Left ventricle myocardium inferior (tissue), 1 donor: ENCODE measurements at regions not wholly inside any gene's neighbourhood (a gene's known extent, or its start where the extent isn't known, plus 50 kb on each side); places are given as distances from the start of the nearest gene placed in this dataset.

ENCODE experiments used
- DNase-seq: peaks from one replicate; pipeline ENCODE4 v3.0.0-alpha.2; 2020
- H3K27ac ChIP-seq: fragments of 200-600 bp; replicated peaks from 2 replicates; pipeline ENCODE4 v1.8.0; 2021
- H3K27me3 ChIP-seq: fragments of 200-600 bp; 2 replicates; pipeline ENCODE4 v1.8.0; 2021; ENCODE audit warnings: low read depth
- H3K36me3 ChIP-seq: fragments of 200-600 bp; 2 replicates; pipeline ENCODE4 v1.8.0; 2021
- H3K4me1 ChIP-seq: fragments of 200-600 bp; 2 replicates; pipeline ENCODE4 v1.8.0; 2021
- H3K4me3 ChIP-seq: fragments of 200-600 bp; 2 replicates; pipeline ENCODE4 v1.8.0; 2021; ENCODE audit warnings: mild to moderate bottlenecking, moderate library complexity
- H3K9me3 ChIP-seq: fragments of 200-600 bp; replicated peaks from 2 replicates; pipeline ENCODE4 v1.8.0; 2021
- intact Hi-C: fragments of 100-400 bp; cut with micrococcal nuclease; formaldehyde crosslinking; loops from one replicate; pipeline ENCODE4 v1.11.0; 2022
- TF ChIP-seq, protein P1 (sequence below): fragments of 200-600 bp; IDR thresholded peaks from 2 replicates; pipeline ENCODE4 v1.8.0; 2021; ENCODE audit warnings: antibody characterized with exemption, mild to moderate bottlenecking, borderline replicate concordance
- donor health status: DM: no; HTN: yes; CAD: no; lungs with severe emphysema.

DNA sequence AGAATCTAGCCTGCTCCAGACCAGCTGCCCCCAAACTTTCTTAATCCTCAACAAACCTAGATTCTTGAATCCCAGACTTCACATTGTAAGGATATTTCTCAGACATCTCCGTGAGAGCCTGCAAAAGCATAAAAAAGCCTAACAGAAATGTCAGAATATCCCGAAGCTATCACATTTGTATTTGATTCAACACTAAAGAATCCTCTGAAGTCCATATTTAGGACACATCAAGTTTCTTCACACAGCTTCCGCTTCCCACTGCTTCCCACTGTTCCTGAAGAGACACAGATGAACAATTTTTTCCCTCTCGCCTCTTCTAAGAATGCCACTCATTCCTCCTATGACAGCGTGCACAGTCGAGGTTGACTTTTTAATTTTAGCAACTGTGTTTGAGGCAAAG lies 396.2 kb upstream of the IGFBP3 start:
- intact Hi-C loops, result no loop called here
- Histone ChIP-seq H3K36me3 (no peaks in the 10 kb centered on the region), H3K4me3 (no peak overlapping the region), H3K9me3 (peaks cover 13% of the 10 kb centered on the region), H3K4me1 (no peaks in the 10 kb centered on the region), H3K27me3 (peaks cover 5% of the 10 kb centered on the region), H3K27ac (no peak overlapping the region)
- TF ChIP-seq, protein P1, sequence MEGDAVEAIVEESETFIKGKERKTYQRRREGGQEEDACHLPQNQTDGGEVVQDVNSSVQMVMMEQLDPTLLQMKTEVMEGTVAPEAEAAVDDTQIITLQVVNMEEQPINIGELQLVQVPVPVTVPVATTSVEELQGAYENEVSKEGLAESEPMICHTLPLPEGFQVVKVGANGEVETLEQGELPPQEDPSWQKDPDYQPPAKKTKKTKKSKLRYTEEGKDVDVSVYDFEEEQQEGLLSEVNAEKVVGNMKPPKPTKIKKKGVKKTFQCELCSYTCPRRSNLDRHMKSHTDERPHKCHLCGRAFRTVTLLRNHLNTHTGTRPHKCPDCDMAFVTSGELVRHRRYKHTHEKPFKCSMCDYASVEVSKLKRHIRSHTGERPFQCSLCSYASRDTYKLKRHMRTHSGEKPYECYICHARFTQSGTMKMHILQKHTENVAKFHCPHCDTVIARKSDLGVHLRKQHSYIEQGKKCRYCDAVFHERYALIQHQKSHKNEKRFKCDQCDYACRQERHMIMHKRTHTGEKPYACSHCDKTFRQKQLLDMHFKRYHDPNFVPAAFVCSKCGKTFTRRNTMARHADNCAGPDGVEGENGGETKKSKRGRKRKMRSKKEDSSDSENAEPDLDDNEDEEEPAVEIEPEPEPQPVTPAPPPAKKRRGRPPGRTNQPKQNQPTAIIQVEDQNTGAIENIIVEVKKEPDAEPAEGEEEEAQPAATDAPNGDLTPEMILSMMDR, result no peak
- DNase-seq, result no peak

GRCh38 chr7:46315891-46316290 lies 394.8 kb upstream of the IGFBP3 start:
- TF ChIP-seq, protein P1, result no peak
- Histone ChIP-seq H3K27me3 (peaks cover 5% of the 10 kb centered on the region), H3K36me3 (no peaks in the 10 kb centered on the region), H3K4me1 (no peaks in the 10 kb centered on the region), H3K27ac (no peak overlapping the region), H3K9me3 (peaks cover 13% of the 10 kb centered on the region), H3K4me3 (no peak overlapping the region)
- intact Hi-C loops, result no loop called here
- DNase-seq, result no peak

GRCh38 chr7:46301677-46302076 lies 380.6 kb upstream of the IGFBP3 start:
- no peaks in the 10 kb centered on the region for H3K36me3 ChIP-seq
- DNase-seq, result no peak
- no peaks in the 10 kb centered on the region for H3K4me1 ChIP-seq
- TF ChIP-seq, protein P1, result no peak
- intact Hi-C loops, result no loop called here
- H3K27me3 ChIP-seq, result no peaks in the 10 kb centered on the region
- peaks cover 25% of the 10 kb centered on the region for H3K9me3 ChIP-seq
- H3K4me3 ChIP-seq, result no peak overlapping the region
- H3K27ac ChIP-seq, result no peak overlapping the region

DNA sequence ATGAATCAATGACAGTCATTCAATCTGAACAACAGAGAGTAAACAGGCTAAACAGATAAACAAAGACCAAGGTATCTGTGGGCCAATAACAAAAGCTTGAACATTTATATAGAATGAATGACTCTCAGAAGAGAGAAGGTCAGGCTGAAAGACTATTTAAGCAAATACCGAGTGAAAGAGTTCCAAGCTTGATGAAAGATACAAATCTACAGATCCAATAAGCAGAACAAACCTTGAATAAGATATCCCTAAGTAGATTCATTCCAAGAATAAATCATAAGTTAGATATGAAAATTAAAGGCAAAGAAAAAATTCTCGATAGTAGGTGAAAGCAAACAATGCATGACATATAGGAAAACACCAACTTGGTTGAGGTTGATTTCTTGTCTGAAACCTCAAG lies 376.4 kb upstream of the IGFBP3 start:
- Histone ChIP-seq H3K36me3 (no peaks in the 10 kb centered on the region), H3K9me3 (peaks cover 29% of the 10 kb centered on the region), H3K4me3 (no peak overlapping the region), H3K4me1 (no peaks in the 10 kb centered on the region), H3K27me3 (no peaks in the 10 kb centered on the region), H3K27ac (no peak overlapping the region)
- no peak for DNase-seq
- TF ChIP-seq, protein P1, result no peak
- intact Hi-C loops, result no loop called here

GRCh38 chr7:46296526-46296925 lies 375.5 kb upstream of the IGFBP3 start:
- Histone ChIP-seq H3K36me3 (no peaks in the 10 kb centered on the region), H3K27me3 (no peaks in the 10 kb centered on the region), H3K4me3 (no peak overlapping the region), H3K4me1 (peaks cover 9% of the 10 kb centered on the region), H3K27ac (no peak overlapping the region), H3K9me3 (peaks cover 29% of the 10 kb centered on the region)
- TF ChIP-seq, protein P1, result no peak
- no peak for DNase-seq
- intact Hi-C loops, result no loop called here

- no peak for DNase-seq
- Histone ChIP-seq H3K4me1 (peaks cover 17% of the 10 kb centered on the region), H3K36me3 (no peaks in the 10 kb centered on the region), H3K4me3 (no peak overlapping the region), H3K27me3 (no peaks in the 10 kb centered on the region), H3K27ac (no peak overlapping the region), H3K9me3 (peaks cover 29% of the 10 kb centered on the region)
- TF ChIP-seq, protein P1, result no peak
- intact Hi-C loops, result no loop called here
These were observed 373.3 kb upstream of the IGFBP3 start for GRCh38 chr7:46294381-46294780.
